22Rv1 (cell line): ENCODE measurements at regions not wholly inside any gene's neighbourhood (a gene's known extent, or its start where the extent isn't known, plus 50 kb on each side); places are given as distances from the start of the nearest gene placed in this dataset.

Experiments used
- ZFX ChIP-seq: fragments of 450-650 bp; IDR thresholded peaks from 2 replicates; pipeline ENCODE4 v1.6.1; 2017; ENCODE audit warnings: antibody characterized with exemption, borderline replicate concordance
- TF ChIP-seq, protein P1 (sequence below): fragments of 450-650 bp; IDR thresholded peaks from 2 replicates; pipeline ENCODE4 v1.5.1; 2017; ENCODE audit warnings: mild to moderate bottlenecking

DNA sequence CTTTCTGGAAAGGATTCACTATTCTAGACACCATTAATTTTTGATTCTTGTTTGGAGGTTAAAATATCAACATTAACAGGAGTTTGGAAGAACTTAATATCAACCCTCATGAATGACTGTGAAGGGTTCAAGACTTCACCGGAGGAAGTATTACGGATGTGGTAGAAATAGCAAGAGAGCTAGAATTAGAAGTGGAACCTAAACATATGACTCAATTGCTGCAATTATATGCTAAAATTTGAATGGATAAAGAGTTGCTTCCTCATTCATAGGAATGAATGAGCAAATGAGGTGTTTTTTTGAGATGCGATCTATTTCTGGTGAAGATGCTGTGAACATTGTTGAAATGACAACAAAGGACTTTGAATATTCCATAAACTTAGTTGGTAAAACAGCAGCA, 77.9 kb upstream of the TNFSF4 start:
- TF ChIP-seq ZFX, result no peak
- TF ChIP-seq, protein P1, sequence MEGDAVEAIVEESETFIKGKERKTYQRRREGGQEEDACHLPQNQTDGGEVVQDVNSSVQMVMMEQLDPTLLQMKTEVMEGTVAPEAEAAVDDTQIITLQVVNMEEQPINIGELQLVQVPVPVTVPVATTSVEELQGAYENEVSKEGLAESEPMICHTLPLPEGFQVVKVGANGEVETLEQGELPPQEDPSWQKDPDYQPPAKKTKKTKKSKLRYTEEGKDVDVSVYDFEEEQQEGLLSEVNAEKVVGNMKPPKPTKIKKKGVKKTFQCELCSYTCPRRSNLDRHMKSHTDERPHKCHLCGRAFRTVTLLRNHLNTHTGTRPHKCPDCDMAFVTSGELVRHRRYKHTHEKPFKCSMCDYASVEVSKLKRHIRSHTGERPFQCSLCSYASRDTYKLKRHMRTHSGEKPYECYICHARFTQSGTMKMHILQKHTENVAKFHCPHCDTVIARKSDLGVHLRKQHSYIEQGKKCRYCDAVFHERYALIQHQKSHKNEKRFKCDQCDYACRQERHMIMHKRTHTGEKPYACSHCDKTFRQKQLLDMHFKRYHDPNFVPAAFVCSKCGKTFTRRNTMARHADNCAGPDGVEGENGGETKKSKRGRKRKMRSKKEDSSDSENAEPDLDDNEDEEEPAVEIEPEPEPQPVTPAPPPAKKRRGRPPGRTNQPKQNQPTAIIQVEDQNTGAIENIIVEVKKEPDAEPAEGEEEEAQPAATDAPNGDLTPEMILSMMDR, result no peak
